ENCODE measurements at regions not wholly inside any gene's neighbourhood (a gene's known extent, or its start where the extent isn't known, plus 50 kb on each side); places are given as distances from the start of the nearest gene placed in this dataset.

- no peak for TF ChIP-seq SPI1 (IDR thresholded peaks at IDR 0.05; ENCODE audit: low read depth, low read length)
- TF ChIP-seq POLR2A (IDR thresholded peaks at IDR 0.05; ENCODE audit: low read depth, low read length), result no peak
- TF ChIP-seq POLR2AphosphoS5 (IDR thresholded peaks at IDR 0.05; ENCODE audit: low read depth, low read length), result no peak
- no peak for TF ChIP-seq TAF1 (IDR thresholded peaks at IDR 0.05; ENCODE audit: low read depth, low read length)
- no peak for TF ChIP-seq PAX5 (IDR thresholded peaks at IDR 0.05; ENCODE audit: insufficient read depth, low read length, severe bottlenecking)
- no peak for TF ChIP-seq POU2F2 (IDR thresholded peaks at IDR 0.05; ENCODE audit: low read depth, low read length)
These were observed 88.1 kb downstream of the ERMARD start for GRCh38 chr6:169839493-169839892.
